Natural killer cell (primary cell): ENCODE measurements at regions not wholly inside any gene's neighbourhood (a gene's known extent, or its start where the extent isn't known, plus 50 kb on each side); places are given as distances from the start of the nearest gene placed in this dataset.

Source experiments
- ATAC-seq, 3 donors: fragments of 150-1000 bp in 2 of 3; fragments of 200-7000 bp in 1 of 3; cut with Tn5 transposase; 1 replicate in 1 of 3; 2 replicates in 2 of 3; pipeline ENCODE4 v1.10.0; 2021; ENCODE audit warnings: mild to moderate bottlenecking in 2 of 3, moderate library complexity in 2 of 3
- DNase-seq, 2 donors: peaks; one replicate each; pipeline versions ENCODE4 v3.0.0 to v3.0.0-alpha.2; 2013 to 2021; ENCODE audit warnings: mixed read lengths in 1 of 2
- H3K27ac ChIP-seq: one replicate; pipeline ENCODE4 v1.5.1; 2013; ENCODE audit warnings: mild to moderate bottlenecking, low read length
- H3K27me3 ChIP-seq: one replicate; pipeline ENCODE4 v1.6.1; 2013; ENCODE audit warnings: low read length; ENCODE audit not compliant: control insufficient read depth, insufficient read depth
- H3K36me3 ChIP-seq: one replicate; pipeline ENCODE4 v1.6.1; 2013; ENCODE audit warnings: low read length; ENCODE audit not compliant: control insufficient read depth, insufficient read depth
- H3K4me1 ChIP-seq: one replicate; pipeline ENCODE4 v1.6.1; 2013; ENCODE audit warnings: low read length; ENCODE audit not compliant: control insufficient read depth, insufficient read depth
- H3K4me3 ChIP-seq: one replicate; pipeline ENCODE4 v1.5.1; 2013; ENCODE audit warnings: low read length
- H3K9me3 ChIP-seq: one replicate; pipeline ENCODE4 v1.6.1; 2013; ENCODE audit warnings: low read length; ENCODE audit not compliant: control insufficient read depth, insufficient read depth
- H3K27ac Mint-ChIP-seq, 2 donors: one replicate each; pipeline ENCODE4 v1.8.0; 2022; ENCODE audit warnings: mild to moderate bottlenecking in 2 of 2, mixed read lengths in 2 of 2, moderate library complexity in 1 of 2
- H3K27me3 Mint-ChIP-seq, 2 donors: one replicate each; pipeline ENCODE4 v1.8.0; 2022; ENCODE audit warnings: low read depth in 2 of 2, mixed read lengths in 2 of 2
- H3K36me3 Mint-ChIP-seq: one replicate; pipeline ENCODE4 v1.8.0; 2022; ENCODE audit warnings: mixed read lengths
- H3K4me1 Mint-ChIP-seq, 2 donors: one replicate each; pipeline ENCODE4 v1.8.0; 2022; ENCODE audit warnings: mixed read lengths in 2 of 2
- H3K4me3 Mint-ChIP-seq: one replicate; pipeline ENCODE4 v1.8.0; 2022; ENCODE audit warnings: mild to moderate bottlenecking, moderate library complexity, mixed read lengths
- H3K9me3 Mint-ChIP-seq, 2 donors: one replicate each; pipeline ENCODE4 v1.8.0; 2022; ENCODE audit warnings: mixed read lengths in 2 of 2
- WGBS: methylation state at CpG from one replicate; pipeline ENCODE4 v1.1.7; 2013; ENCODE audit warnings: missing lambda C conversion rate; ENCODE audit not compliant: insufficient coverage; 5-methylcytosine and 5-hydroxymethylcytosine counted together
- intact Hi-C: fragments of 100-400 bp; cut with micrococcal nuclease; formaldehyde crosslinking; loops from one replicate; pipeline ENCODE4 v1.14.2; 2022
- TF ChIP-seq, protein P1 (sequence below): fragments of 200-600 bp; IDR thresholded peaks from one replicate; pipeline ENCODE4 v1.8.0; 2022; ENCODE audit warnings: antibody characterized with exemption

GRCh38 chr4:28421221-28421620, 1560.6 kb downstream of the STIM2 start:
- Mint-ChIP-seq H3K27ac (no peak overlapping the region), H3K4me1 (no peaks in the 10 kb centered on the region), H3K9me3 (peaks cover 2% of the 10 kb centered on the region in 2 donors), H3K36me3 (no peaks in the 10 kb centered on the region), H3K27me3 (no peaks in the 10 kb centered on the region), H3K4me3 (no peak overlapping the region)
- TF ChIP-seq, protein P1, sequence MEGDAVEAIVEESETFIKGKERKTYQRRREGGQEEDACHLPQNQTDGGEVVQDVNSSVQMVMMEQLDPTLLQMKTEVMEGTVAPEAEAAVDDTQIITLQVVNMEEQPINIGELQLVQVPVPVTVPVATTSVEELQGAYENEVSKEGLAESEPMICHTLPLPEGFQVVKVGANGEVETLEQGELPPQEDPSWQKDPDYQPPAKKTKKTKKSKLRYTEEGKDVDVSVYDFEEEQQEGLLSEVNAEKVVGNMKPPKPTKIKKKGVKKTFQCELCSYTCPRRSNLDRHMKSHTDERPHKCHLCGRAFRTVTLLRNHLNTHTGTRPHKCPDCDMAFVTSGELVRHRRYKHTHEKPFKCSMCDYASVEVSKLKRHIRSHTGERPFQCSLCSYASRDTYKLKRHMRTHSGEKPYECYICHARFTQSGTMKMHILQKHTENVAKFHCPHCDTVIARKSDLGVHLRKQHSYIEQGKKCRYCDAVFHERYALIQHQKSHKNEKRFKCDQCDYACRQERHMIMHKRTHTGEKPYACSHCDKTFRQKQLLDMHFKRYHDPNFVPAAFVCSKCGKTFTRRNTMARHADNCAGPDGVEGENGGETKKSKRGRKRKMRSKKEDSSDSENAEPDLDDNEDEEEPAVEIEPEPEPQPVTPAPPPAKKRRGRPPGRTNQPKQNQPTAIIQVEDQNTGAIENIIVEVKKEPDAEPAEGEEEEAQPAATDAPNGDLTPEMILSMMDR, result no peak
- peaks cover 1% of the 10 kb centered on the region for H3K9me3 ChIP-seq
- no peak overlapping the region for H3K27ac ChIP-seq
- ATAC-seq (no peak), DNase-seq (no peak)
- H3K4me3 ChIP-seq, result no peak overlapping the region
- 100% methylated on average over 1 of the region's 1 CpG for WGBS
- H3K4me1 ChIP-seq, result no peaks in the 10 kb centered on the region
- no peaks in the 10 kb centered on the region for H3K36me3 ChIP-seq
- no peaks in the 10 kb centered on the region for H3K27me3 ChIP-seq
- intact Hi-C loops, result no loop called here

DNA sequence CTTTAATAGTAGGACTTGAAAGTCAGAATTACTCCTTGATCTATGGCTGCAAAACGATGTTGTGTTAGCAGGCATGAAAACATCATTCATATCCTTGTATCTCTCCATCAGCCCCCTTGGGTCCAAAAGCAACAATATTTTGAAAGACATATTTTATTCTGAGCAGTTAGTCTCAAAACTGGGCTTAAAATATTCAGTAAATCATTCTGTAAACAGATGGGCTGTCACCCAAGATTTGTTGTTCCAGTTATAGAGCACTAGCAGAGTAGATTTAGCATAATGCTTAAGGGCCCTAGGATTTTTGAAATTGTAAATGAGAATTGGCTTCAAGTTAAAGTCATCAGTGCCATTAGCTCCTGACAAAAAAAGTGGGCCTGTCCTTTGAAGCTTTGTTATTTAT, 1565.6 kb downstream of the STIM2 start:
- Mint-ChIP-seq H3K36me3 (peaks cover 9% of the 10 kb centered on the region), H3K9me3 (peaks cover 13 to 18% of the 10 kb centered on the region in 2 donors), H3K27ac (no peak overlapping the region), H3K4me1 (no peaks in the 10 kb centered on the region), H3K4me3 (no peak overlapping the region), H3K27me3 (no peaks in the 10 kb centered on the region)
- 57% methylated on average over 1 of the region's 1 CpG for WGBS
- ATAC-seq, result no peak
- no peak overlapping the region for H3K4me3 ChIP-seq
- H3K4me1 ChIP-seq, result no peaks in the 10 kb centered on the region
- DNase-seq, result no peak
- H3K27ac ChIP-seq, result no peak overlapping the region
- TF ChIP-seq, protein P1, result no peak
- no peaks in the 10 kb centered on the region for H3K9me3 ChIP-seq
- intact Hi-C loops, result no loop called here
- no peaks in the 10 kb centered on the region for H3K27me3 ChIP-seq
- no peaks in the 10 kb centered on the region for H3K36me3 ChIP-seq

- ATAC-seq (no peak), DNase-seq (no peak)
- Histone ChIP-seq H3K4me1 (no peaks in the 10 kb centered on the region), H3K9me3 (peaks cover 8% of the 10 kb centered on the region), H3K27ac (no peak overlapping the region), H3K27me3 (no peaks in the 10 kb centered on the region), H3K36me3 (no peaks in the 10 kb centered on the region), H3K4me3 (no peak overlapping the region)
- TF ChIP-seq, protein P1, result no peak
- intact Hi-C loops, result no loop called here
- peaks cover 12% of the 10 kb centered on the region for H3K36me3 Mint-ChIP-seq
- 80% methylated on average over 2 of the region's 4 CpGs for WGBS
- no peak overlapping the region for H3K4me3 Mint-ChIP-seq
- H3K4me1 Mint-ChIP-seq, result no peaks in the 10 kb centered on the region
- no peaks in the 10 kb centered on the region for H3K27me3 Mint-ChIP-seq
- peaks cover 14 to 18% of the 10 kb centered on the region in 2 donors for H3K9me3 Mint-ChIP-seq
- H3K27ac Mint-ChIP-seq, result no peak overlapping the region
These were observed 1566.9 kb downstream of the STIM2 start for GRCh38 chr4:28427306-28428085.
